Thyroid gland (tissue), 4 donors: ENCODE measurements at regions not wholly inside any gene's neighbourhood (a gene's known extent, or its start where the extent isn't known, plus 50 kb on each side); places are given as distances from the start of the nearest gene placed in this dataset.

ENCODE experiments used
- CTCF ChIP-seq, 6 experiments: fragments of 200-600 bp in 3 of 6; fragments of 450-650 bp in 3 of 6; sonication (generic) in 3 of 6; IDR thresholded peaks; one replicate each; pipeline ENCODE4 v1.5.1; 2016 to 2019; ENCODE audit warnings: antibody characterized with exemption in 6 of 6, mild to moderate bottlenecking in 2 of 6, inconsistent platforms in 1 of 6, moderate library complexity in 1 of 6
- POLR2A ChIP-seq, 2 donors: fragments of 450-650 bp; IDR thresholded peaks; one replicate each; pipeline ENCODE4 v1.6.1; 2017; ENCODE audit warnings: antibody characterized with exemption in 2 of 2, mild to moderate bottlenecking in 2 of 2, moderate library complexity in 1 of 2

GRCh38 chr2:39914949-39915348 is 135.9 kb upstream of the THUMPD2 start:
- TF ChIP-seq CTCF (IDR thresholded peaks at IDR 0.05) (no peak), POLR2A (IDR thresholded peaks at IDR 0.05) (no peak)
